CD14-positive monocyte (primary cell): ENCODE measurements at regions not wholly inside any gene's neighbourhood (a gene's known extent, or its start where the extent isn't known, plus 50 kb on each side); places are given as distances from the start of the nearest gene placed in this dataset.

ENCODE experiments used
- DNase-seq, 3 donors: peaks; one replicate each; pipeline ENCODE4 v3.0.0-alpha.2; 2011 to 2022
- H2AFZ ChIP-seq: 2 replicates; pipeline ENCODE4 v1.6.0; 2012; ENCODE audit warnings: mild to moderate bottlenecking, low read depth, low read length, inconsistent platforms; ENCODE audit not compliant: insufficient read depth, poor library complexity, severe bottlenecking
- H3K27ac ChIP-seq, 2 donors: 1 replicate in 1 of 2; 2 replicates in 1 of 2; pipeline ENCODE4 v1.5.1; 2012 to 2013; ENCODE audit warnings: low read length in 2 of 2, control low read depth in 1 of 2, inconsistent platforms in 1 of 2, low read depth in 1 of 2, mild to moderate bottlenecking in 1 of 2
- H3K27me3 ChIP-seq, 2 donors: one replicate each; pipeline versions ENCODE4 v1.6.0 to v1.6.1; 2011 to 2013; ENCODE audit warnings: low read length in 2 of 2; ENCODE audit not compliant: control insufficient read depth in 2 of 2, insufficient read depth in 2 of 2
- H3K36me3 ChIP-seq, 2 donors: replicated peaks in 1 of 2; 1 replicate in 1 of 2; 2 replicates in 1 of 2; pipeline versions ENCODE4 v1.5.1 to v1.6.1; 2012 to 2013; ENCODE audit warnings: low read length in 2 of 2, control low read depth in 1 of 2, inconsistent platforms in 1 of 2, mild to moderate bottlenecking in 1 of 2; ENCODE audit not compliant: insufficient read depth in 2 of 2, control insufficient read depth in 1 of 2
- H3K4me1 ChIP-seq, 2 donors: 1 replicate in 1 of 2; 2 replicates in 1 of 2; pipeline versions ENCODE4 v1.5.1 to v1.6.1; 2012 to 2013; ENCODE audit warnings: low read length in 2 of 2, control low read depth in 1 of 2, inconsistent platforms in 1 of 2, mild to moderate bottlenecking in 1 of 2, moderate library complexity in 1 of 2; ENCODE audit not compliant: insufficient read depth in 2 of 2, control insufficient read depth in 1 of 2
- H3K4me2 ChIP-seq: replicated peaks from 2 replicates; pipeline ENCODE3; 2012; ENCODE audit warnings: low read length, moderate library complexity, mild to moderate bottlenecking; ENCODE audit not compliant: poor library complexity, severe bottlenecking; ENCODE audit errors: extremely low read depth
- H3K4me3 ChIP-seq, 3 experiments: fragments of 200-600 bp in 1 of 3; sonication (generic) in 1 of 3; replicated peaks in 1 of 3; 1 replicate in 2 of 3; 2 replicates in 1 of 3; pipeline ENCODE4 v1.5.1; 2011 to 2013; ENCODE audit warnings: low read length in 3 of 3, mild to moderate bottlenecking in 3 of 3, control low read depth in 2 of 3, low read depth in 2 of 3, inconsistent platforms in 1 of 3, moderate library complexity in 1 of 3
- H3K79me2 ChIP-seq: 2 replicates; pipeline ENCODE4 v1.6.0; 2012; ENCODE audit warnings: mild to moderate bottlenecking, control low read depth, inconsistent platforms, low read length, moderate library complexity; ENCODE audit not compliant: insufficient read depth
- H3K9ac ChIP-seq: 2 replicates; pipeline ENCODE4 v1.6.0; 2017; ENCODE audit warnings: low read length, mild to moderate bottlenecking; ENCODE audit not compliant: insufficient read depth, poor library complexity, severe bottlenecking
- H3K9me3 ChIP-seq, 2 donors: replicated peaks in 1 of 2; 1 replicate in 1 of 2; 2 replicates in 1 of 2; pipeline versions ENCODE4 v1.5.1 to v1.6.1; 2012 to 2013; ENCODE audit warnings: low read length in 2 of 2, control low read depth in 1 of 2; ENCODE audit not compliant: control insufficient read depth in 1 of 2, insufficient read depth in 1 of 2
- H4K20me1 ChIP-seq: 2 replicates; pipeline ENCODE4 v1.6.0; 2012; ENCODE audit warnings: mild to moderate bottlenecking, low read length, control low read depth, moderate library complexity; ENCODE audit not compliant: insufficient read depth
- H3K27ac Mint-ChIP-seq, 7 donors: one replicate each; pipeline ENCODE4 v1.8.0; 2020; ENCODE audit warnings: mild to moderate bottlenecking in 7 of 7, mixed read lengths in 7 of 7, moderate library complexity in 6 of 7, inconsistent platforms in 2 of 7
- H3K27me3 Mint-ChIP-seq, 3 donors: one replicate each; pipeline ENCODE4 v1.8.0; 2021 to 2022; ENCODE audit warnings: low read depth in 3 of 3, mild to moderate bottlenecking in 3 of 3, mixed read lengths in 3 of 3, moderate library complexity in 3 of 3, inconsistent platforms in 1 of 3
- H3K36me3 Mint-ChIP-seq, 2 donors: one replicate each; pipeline ENCODE4 v1.8.0; 2020; ENCODE audit warnings: mixed read lengths in 2 of 2, inconsistent platforms in 1 of 2, mild to moderate bottlenecking in 1 of 2
- H3K4me1 Mint-ChIP-seq: one replicate; pipeline ENCODE4 v1.8.0; 2020; ENCODE audit warnings: mild to moderate bottlenecking, mixed read lengths
- H3K4me3 Mint-ChIP-seq, 2 donors: one replicate each; pipeline ENCODE4 v1.8.0; 2020; ENCODE audit warnings: mild to moderate bottlenecking in 2 of 2, mixed read lengths in 2 of 2, moderate library complexity in 1 of 2
- H3K9me3 Mint-ChIP-seq, 7 donors: one replicate each; pipeline ENCODE4 v1.8.0; 2020 to 2022; ENCODE audit warnings: mixed read lengths in 7 of 7, mild to moderate bottlenecking in 6 of 7, moderate library complexity in 6 of 7, inconsistent platforms in 2 of 7
- CTCF ChIP-seq: fragments of 200-600 bp; IDR thresholded peaks from one replicate; pipeline ENCODE4 v1.8.0; 2022; ENCODE audit warnings: antibody characterized with exemption, mild to moderate bottlenecking
- WGBS: methylation state at CpG from one replicate; pipeline ENCODE4 v1.1.5; 2013; ENCODE audit warnings: missing lambda C conversion rate; ENCODE audit not compliant: insufficient coverage; 5-methylcytosine and 5-hydroxymethylcytosine counted together
- intact Hi-C, 2 donors: fragments of 100-400 bp; cut with micrococcal nuclease; formaldehyde crosslinking; loops; one replicate each; pipeline versions ENCODE4 v1.15.0 to v1.15.1; 2023

GRCh38 chr10:90988024-90988423, 67.1 kb upstream of the ANKRD1 start:
- no peak overlapping the region for H3K4me3 Mint-ChIP-seq
- no peaks in the 10 kb centered on the region for H3K9me3 Mint-ChIP-seq

GRCh38 chr10:90988802-90989201, 67.9 kb upstream of the ANKRD1 start:
- H4K20me1 ChIP-seq, result no peaks in the 10 kb centered on the region
- H3K27me3 Mint-ChIP-seq, result peaks cover 0 to 4% (median 1%) of the 10 kb centered on the region in 3 donors
- no peaks in the 10 kb centered on the region for H3K36me3 ChIP-seq
- no peaks in the 10 kb centered on the region for H3K4me1 ChIP-seq
- no peak overlapping the region for H3K4me3 Mint-ChIP-seq
- no peaks in the 10 kb centered on the region for H3K27me3 ChIP-seq
- H3K36me3 Mint-ChIP-seq, result no peaks in the 10 kb centered on the region
- no peak overlapping the region for H3K4me2 ChIP-seq
- no peaks in the 10 kb centered on the region for H3K79me2 ChIP-seq
- TF ChIP-seq CTCF, result no peak
- H3K27ac ChIP-seq, result no peak overlapping the region
- H3K9ac ChIP-seq, result no peak overlapping the region
- peaks cover 0 to under 1% (median 0%) of the 10 kb centered on the region in 7 donors for H3K9me3 Mint-ChIP-seq
- no peaks in the 10 kb centered on the region for H3K9me3 ChIP-seq
- H3K4me1 Mint-ChIP-seq, result peaks cover 6% of the 10 kb centered on the region
- WGBS, result 100% methylated on average over 2 of the region's 5 CpGs
- intact Hi-C loops, result no loop called here
- DNase-seq, result no peak
- H3K27ac Mint-ChIP-seq, result no peak overlapping the region
- no peak overlapping the region for H2AFZ ChIP-seq
- H3K4me3 ChIP-seq, result no peak overlapping the region

More at GRCh38 chr10:90988024-90988423, 67.1 kb upstream of the ANKRD1 start:
- intact Hi-C loops, result no loop called here
- H3K27me3 Mint-ChIP-seq, result peaks cover 0 to 4% (median 1%) of the 10 kb centered on the region in 3 donors
- no CpG with 5 or more reads among the region's 4 CpGs for WGBS
- Histone ChIP-seq H3K9me3 (no peaks in the 10 kb centered on the region), H3K27ac (no peak overlapping the region), H3K36me3 (no peaks in the 10 kb centered on the region), H3K4me3 (no peak overlapping the region), H2AFZ (no peak overlapping the region), H4K20me1 (no peaks in the 10 kb centered on the region), H3K9ac (no peak overlapping the region), H3K27me3 (no peaks in the 10 kb centered on the region), H3K4me2 (no peak overlapping the region), H3K79me2 (no peaks in the 10 kb centered on the region), H3K4me1 (no peaks in the 10 kb centered on the region)
- no peak overlapping the region for H3K27ac Mint-ChIP-seq
- H3K4me1 Mint-ChIP-seq, result peaks cover 2% of the 10 kb centered on the region
- TF ChIP-seq CTCF, result no peak
- no peak for DNase-seq
- no peaks in the 10 kb centered on the region for H3K36me3 Mint-ChIP-seq
